ENCODE measurements at regions not wholly inside any gene's neighbourhood (a gene's known extent, or its start where the extent isn't known, plus 50 kb on each side); places are given as distances from the start of the nearest gene placed in this dataset.

DNA sequence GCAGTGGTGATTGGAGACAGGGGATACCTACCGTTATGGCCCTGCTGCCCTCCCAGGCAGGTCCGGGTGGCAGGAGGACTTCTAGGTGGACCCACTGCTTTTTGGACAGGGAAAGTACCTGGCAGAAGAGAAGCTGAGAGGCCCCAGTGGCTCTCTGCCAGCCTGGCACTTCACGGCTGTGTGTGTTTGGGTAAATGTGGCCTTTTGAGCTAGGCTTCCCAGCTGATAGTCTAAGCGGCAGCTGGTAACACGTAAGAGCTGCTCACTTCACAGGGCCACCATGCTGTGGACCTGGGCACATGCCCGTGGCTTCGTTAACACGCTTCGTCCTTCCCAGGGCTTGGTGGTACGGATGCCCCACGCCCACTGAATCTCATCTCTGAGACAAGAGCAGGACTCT, 92.0 kb upstream of the CLCN4 start:
- BruUV-seq (replicated peaks): no TSS peak
- in situ Hi-C loops (cut with MboI): no loop called here
- FAIRE-seq: no peak

More for the DNA sequence above, 92.0 kb upstream of the CLCN4 start:
- Histone ChIP-seq H2AFZ (ENCODE audit: control insufficient read depth, low read depth, low read length) (no peak overlapping the region), H3K4me3 (no peak overlapping the region), H3K79me2 (ENCODE audit: control insufficient read depth, insufficient read depth, low read length) (no peaks in the 10 kb centered on the region), H3K4me1 (ENCODE audit: control insufficient read depth, insufficient read depth, low read length) (peaks cover 5% of the 10 kb centered on the region; the same call in 1 of the 2 replicates), H3K27me3 (replicated peaks in 1 of 2; ENCODE audit: control insufficient read depth in 2 of 2, insufficient read depth in 2 of 2, low read length in 1 of 2) (no peaks in the 10 kb centered on the region), H3K27ac (ENCODE audit: control insufficient read depth, insufficient read depth) (no peak overlapping the region), H3K9ac (ENCODE audit: control insufficient read depth, insufficient read depth, low read length) (no peak overlapping the region), H4K20me1 (ENCODE audit: control insufficient read depth, insufficient read depth) (no peaks in the 10 kb centered on the region), H3K36me3 (ENCODE audit: control insufficient read depth in 2 of 2, insufficient read depth in 2 of 2, low read length in 1 of 2) (no peaks in the 10 kb centered on the region; a peak in 1 of 4 replicates), H3K9me3 (replicated peaks; ENCODE audit: control insufficient read depth, insufficient read depth, low read length) (no peaks in the 10 kb centered on the region; the same call in 2 of the 3 replicates), H3K4me2 (ENCODE audit: control insufficient read depth, insufficient read depth) (no peak overlapping the region)
- ATAC-seq (no peak), DNase-seq (ENCODE audit: low read depth, low spot score) (no peak)
- ChIA-PET RAD21 (ENCODE audit: unreplicated experiment) (interaction anchor here (1.2 kb wide), 1 partner anchor 18 kb away, joined by 4 read pairs; no protein-coding TSS in a partner anchor), SMC1A (ENCODE audit: uncharacterized antibody, unreplicated experiment) (interaction anchor here (0.7 to 2.6 kb wide), 3 partner anchors 9 to 53 kb away, joined by 3 to 11 read pairs (median 3); no protein-coding TSS in a partner anchor), CTCF (interaction anchor here (1.1 to 1.7 kb wide), 3 partner anchors 19 to 65 kb away, joined by 4 to 5 read pairs (median 4); no protein-coding TSS in a partner anchor), POLR2A (no interaction called here)
- TF ChIP-seq EP300 (IDR thresholded peaks at IDR 0.05; ENCODE audit: borderline replicate concordance in 1 of 2, control insufficient read depth in 1 of 2, low read depth in 2 of 2, low read length in 2 of 2): no peak
- TF ChIP-seq, protein P1, sequence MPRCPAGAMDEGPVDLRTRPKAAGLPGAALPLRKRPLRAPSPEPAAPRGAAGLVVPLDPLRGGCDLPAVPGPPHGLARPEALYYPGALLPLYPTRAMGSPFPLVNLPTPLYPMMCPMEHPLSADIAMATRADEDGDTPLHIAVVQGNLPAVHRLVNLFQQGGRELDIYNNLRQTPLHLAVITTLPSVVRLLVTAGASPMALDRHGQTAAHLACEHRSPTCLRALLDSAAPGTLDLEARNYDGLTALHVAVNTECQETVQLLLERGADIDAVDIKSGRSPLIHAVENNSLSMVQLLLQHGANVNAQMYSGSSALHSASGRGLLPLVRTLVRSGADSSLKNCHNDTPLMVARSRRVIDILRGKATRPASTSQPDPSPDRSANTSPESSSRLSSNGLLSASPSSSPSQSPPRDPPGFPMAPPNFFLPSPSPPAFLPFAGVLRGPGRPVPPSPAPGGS (IDR thresholded peaks at IDR 0.05; ENCODE audit: borderline replicate concordance, insufficient read depth, low read depth, low read length, poor library complexity, severe bottlenecking): no peak
- no peak for TF ChIP-seq NR2C1 (IDR thresholded peaks at IDR 0.05)
- TF ChIP-seq, protein P2, sequence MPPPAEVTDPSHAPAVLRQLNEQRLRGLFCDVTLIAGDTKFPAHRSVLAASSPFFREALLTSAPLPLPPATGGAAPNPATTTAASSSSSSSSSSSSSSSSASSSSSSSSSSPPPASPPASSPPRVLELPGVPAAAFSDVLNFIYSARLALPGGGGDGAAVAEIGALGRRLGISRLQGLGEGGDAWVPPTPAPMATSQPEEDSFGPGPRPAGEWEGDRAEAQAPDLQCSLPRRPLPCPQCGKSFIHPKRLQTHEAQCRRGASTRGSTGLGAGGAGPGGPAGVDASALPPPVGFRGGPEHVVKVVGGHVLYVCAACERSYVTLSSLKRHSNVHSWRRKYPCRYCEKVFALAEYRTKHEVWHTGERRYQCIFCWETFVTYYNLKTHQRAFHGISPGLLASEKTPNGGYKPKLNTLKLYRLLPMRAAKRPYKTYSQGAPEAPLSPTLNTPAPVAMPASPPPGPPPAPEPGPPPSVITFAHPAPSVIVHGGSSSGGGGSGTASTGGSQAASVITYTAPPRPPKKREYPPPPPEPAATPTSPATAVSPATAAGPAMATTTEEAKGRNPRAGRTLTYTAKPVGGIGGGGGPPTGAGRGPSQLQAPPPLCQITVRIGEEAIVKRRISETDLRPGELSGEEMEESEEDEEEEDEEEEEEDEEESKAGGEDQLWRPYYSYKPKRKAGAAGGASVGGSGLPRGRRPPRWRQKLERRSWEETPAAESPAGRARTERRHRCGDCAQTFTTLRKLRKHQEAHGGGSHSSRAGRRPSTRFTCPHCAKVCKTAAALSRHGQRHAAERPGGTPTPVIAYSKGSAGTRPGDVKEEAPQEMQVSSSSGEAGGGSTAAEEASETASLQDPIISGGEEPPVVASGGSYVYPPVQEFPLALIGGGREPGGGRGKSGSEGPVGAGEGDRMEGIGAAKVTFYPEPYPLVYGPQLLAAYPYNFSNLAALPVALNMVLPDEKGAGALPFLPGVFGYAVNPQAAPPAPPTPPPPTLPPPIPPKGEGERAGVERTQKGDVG (CRISPR knock-in tag; IDR thresholded peaks at IDR 0.05): no peak
- no peak for TF ChIP-seq HDAC6 (IDR thresholded peaks at IDR 0.05; ENCODE audit: unreplicated experiment)
- TF ChIP-seq NRF1 (conservative IDR thresholded peaks at IDR 0.05; ENCODE audit: low read depth, low read length): no peak
- no peak for TF ChIP-seq SMARCA5 (IDR thresholded peaks at IDR 0.05)
- TF ChIP-seq SUPT20H (IDR thresholded peaks at IDR 0.05; ENCODE audit: borderline replicate concordance, control insufficient read depth, low read depth, low read length): no peak
- TF ChIP-seq, protein P3, sequence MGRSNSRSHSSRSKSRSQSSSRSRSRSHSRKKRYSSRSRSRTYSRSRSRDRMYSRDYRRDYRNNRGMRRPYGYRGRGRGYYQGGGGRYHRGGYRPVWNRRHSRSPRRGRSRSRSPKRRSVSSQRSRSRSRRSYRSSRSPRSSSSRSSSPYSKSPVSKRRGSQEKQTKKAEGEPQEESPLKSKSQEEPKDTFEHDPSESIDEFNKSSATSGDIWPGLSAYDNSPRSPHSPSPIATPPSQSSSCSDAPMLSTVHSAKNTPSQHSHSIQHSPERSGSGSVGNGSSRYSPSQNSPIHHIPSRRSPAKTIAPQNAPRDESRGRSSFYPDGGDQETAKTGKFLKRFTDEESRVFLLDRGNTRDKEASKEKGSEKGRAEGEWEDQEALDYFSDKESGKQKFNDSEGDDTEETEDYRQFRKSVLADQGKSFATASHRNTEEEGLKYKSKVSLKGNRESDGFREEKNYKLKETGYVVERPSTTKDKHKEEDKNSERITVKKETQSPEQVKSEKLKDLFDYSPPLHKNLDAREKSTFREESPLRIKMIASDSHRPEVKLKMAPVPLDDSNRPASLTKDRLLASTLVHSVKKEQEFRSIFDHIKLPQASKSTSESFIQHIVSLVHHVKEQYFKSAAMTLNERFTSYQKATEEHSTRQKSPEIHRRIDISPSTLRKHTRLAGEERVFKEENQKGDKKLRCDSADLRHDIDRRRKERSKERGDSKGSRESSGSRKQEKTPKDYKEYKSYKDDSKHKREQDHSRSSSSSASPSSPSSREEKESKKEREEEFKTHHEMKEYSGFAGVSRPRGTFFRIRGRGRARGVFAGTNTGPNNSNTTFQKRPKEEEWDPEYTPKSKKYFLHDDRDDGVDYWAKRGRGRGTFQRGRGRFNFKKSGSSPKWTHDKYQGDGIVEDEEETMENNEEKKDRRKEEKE (IDR thresholded peaks at IDR 0.05): no peak
- 39% methylated on average over 11 of the region's 11 CpGs for WGBS (ENCODE audit: insufficient coverage, insufficient replicate concordance, low lambda C conversion rate, missing lambda C conversion rate)
- intact Hi-C loops (cut with micrococcal nuclease; ENCODE audit: unreplicated experiment): loop anchor here (10.0 kb wide), 1 partner anchor 50 kb away; no protein-coding TSS in a partner anchor

All from GM12878 (cell line).